Caki2 (cell line): ENCODE measurements at regions not wholly inside any gene's neighbourhood (a gene's known extent, or its start where the extent isn't known, plus 50 kb on each side); places are given as distances from the start of the nearest gene placed in this dataset.

Experiments
- DNase-seq: peaks from one replicate; pipeline ENCODE4 v3.0.0-alpha.2; 2015; ENCODE audit warnings: low read depth
- in situ Hi-C: cut with HindIII; loops from 2 replicates; pipeline ENCODE4 v1.10.0; 2016; ENCODE audit warnings: low sequenced_read_pairs, low pct_unique_long_range_greater_than_20kb, mixed read lengths

DNA sequence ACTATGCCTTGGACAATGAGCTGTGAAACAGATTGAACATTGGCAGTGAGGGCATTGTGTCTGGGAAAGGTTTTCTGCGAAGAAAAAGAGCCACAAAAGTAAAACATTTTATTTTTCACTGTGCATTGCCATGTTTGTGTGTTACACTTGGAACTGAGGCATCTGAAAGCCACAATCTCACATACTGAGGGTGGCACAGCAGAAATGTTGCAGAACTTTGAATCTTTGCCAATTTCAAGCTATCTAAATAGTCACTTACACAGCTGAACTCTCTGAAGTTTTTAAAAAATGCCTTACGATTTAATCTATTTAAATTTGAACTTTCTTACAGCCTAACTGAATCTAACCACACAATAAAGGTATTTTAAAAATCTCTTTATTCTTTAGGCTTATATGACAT is 154.1 kb upstream of the GRM7 start:
- DNase-seq, result no peak

GRCh38 chr3:6709178-6709577 is 151.7 kb upstream of the GRM7 start:
- in situ Hi-C loops, result no loop called here
- DNase-seq, result no peak

More for the DNA sequence above, 154.1 kb upstream of the GRM7 start:
- in situ Hi-C loops, result no loop called here

DNA sequence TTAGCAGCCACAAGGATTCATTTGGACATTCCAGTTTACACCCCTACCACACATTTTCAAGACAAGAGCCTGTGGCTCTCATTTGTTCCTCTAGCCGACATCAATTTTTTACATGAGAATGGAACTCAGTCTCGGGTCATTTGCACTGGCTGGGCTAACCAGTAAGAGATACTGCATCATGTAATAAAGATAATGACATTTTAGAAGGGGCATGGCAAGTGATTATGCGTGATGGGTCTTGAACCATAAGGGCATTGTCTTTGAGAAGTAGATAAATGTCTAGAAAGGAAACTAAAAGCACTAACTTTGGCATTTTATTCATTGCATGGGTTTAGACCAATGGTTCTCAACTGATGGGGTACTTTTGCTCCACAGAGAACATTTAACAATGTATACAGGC is 146.0 kb upstream of the GRM7 start:
- DNase-seq, result no peak
- in situ Hi-C loops, result no loop called here

- in situ Hi-C loops, result no loop called here
- no peak for DNase-seq
Observed at GRCh38 chr3:6716420-6716819, 144.5 kb upstream of the GRM7 start.

DNA sequence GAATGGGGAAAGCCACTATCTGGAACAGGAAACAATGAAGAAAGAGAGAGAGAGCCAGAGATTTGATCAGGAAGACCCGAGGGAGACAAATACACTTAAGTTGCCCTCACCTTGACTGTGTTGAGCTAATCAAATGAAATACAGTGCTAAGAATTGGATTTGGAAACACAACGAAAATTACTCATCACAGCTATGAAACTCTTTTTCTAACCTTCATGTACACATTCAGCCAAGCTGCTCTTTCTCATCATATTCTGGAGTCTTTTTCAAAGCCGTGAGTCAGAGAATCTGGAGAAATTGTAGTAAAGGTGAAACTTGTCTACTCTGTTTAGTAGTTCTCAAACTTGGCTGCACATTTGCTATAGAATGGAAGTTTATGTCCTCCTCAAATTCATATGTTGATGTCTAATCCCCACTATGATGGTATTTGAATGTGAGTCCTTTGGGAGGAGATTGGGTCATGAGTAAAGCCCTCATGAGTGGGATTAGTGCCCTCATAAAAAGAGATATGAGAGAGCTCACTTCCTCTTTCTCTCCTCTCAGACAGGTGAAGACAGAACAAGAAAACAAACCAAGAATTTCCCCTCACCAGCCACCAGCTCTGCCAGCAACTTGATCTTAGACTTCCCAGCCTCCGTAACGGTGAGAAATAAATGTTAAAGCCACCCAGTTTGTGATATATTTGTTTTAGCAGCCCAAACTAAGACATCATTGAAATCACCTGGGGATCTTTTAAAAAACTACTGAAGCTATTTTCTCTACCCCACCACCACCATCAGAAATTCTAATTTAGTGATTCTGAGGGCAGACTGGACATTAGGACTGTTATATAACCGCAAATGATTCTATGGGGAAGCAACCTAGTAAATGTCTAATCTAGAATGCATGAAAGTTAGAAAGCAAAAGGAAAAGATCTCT is 143.6 kb upstream of the GRM7 start:
- no peak for DNase-seq
- in situ Hi-C loops, result no loop called here

DNA sequence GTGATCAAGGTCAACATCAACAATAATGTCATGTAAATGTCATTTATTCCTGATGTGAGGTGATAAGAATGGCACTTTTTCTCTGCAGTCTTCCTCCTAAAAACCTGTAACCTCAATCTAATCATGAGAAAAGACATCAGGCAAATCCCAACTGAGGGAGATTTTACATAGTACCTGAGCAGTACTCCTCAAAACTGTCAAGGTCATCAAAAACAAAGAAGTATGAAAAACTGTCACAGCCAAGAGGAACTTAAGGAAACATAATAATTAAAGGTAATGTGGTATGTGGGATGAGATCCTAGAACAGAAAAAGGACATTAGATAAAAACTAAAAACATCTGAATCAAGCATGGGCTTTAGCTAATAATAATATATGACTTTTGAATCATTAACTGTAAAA is 140.9 kb upstream of the GRM7 start:
- no peak for DNase-seq

GRCh38 chr3:6721491-6721890 is 139.4 kb upstream of the GRM7 start:
- no peak for DNase-seq
- in situ Hi-C loops, result no loop called here

More for the DNA sequence above, 140.9 kb upstream of the GRM7 start:
- in situ Hi-C loops, result no loop called here

GRCh38 chr3:6723205-6723604 is 137.7 kb upstream of the GRM7 start:
- in situ Hi-C loops, result no loop called here

GRCh38 chr3:6726811-6727210 is 134.1 kb upstream of the GRM7 start:
- DNase-seq, result no peak

More at GRCh38 chr3:6723205-6723604, 137.7 kb upstream of the GRM7 start:
- no peak for DNase-seq

GRCh38 chr3:6732807-6733206 is 128.1 kb upstream of the GRM7 start:
- no peak for DNase-seq
- in situ Hi-C loops, result no loop called here

More at GRCh38 chr3:6726811-6727210, 134.1 kb upstream of the GRM7 start:
- in situ Hi-C loops, result no loop called here

DNA sequence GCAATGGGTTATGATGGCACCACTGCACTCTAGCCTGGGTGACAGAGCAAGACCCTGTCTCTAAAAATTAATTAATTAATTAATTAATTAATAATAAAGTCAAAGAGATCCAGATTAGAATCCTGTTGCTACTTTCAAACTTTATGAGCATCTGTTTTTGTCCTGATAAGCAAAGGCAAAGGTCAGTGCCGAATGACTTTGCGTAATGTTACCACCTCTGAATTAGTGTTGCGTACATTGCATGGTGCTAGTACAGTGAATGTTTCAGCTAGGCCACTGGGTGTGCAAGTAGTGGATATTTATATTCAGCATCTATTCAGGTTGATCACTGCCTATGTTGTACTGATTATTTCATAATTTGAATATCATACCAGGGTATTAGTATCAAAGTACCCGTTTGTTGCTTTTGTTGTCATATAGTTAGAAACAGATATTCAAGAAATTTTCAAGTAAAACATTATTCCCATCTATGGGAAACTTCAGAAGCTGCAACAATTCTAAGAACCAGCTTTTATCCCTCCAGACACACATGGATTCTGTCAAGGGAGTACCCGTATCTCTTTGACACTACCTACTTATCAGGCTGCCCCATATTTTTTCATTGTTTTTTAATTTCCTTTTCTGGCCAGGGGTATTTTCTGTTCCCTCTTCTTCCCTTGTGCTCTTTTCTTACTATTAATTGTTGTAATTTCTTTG is 127.1 kb upstream of the GRM7 start:
- in situ Hi-C loops, result no loop called here
- no peak for DNase-seq

- in situ Hi-C loops, result no loop called here
- no peak for DNase-seq
Observed at GRCh38 chr3:6734395-6734746, 126.5 kb upstream of the GRM7 start.

DNA sequence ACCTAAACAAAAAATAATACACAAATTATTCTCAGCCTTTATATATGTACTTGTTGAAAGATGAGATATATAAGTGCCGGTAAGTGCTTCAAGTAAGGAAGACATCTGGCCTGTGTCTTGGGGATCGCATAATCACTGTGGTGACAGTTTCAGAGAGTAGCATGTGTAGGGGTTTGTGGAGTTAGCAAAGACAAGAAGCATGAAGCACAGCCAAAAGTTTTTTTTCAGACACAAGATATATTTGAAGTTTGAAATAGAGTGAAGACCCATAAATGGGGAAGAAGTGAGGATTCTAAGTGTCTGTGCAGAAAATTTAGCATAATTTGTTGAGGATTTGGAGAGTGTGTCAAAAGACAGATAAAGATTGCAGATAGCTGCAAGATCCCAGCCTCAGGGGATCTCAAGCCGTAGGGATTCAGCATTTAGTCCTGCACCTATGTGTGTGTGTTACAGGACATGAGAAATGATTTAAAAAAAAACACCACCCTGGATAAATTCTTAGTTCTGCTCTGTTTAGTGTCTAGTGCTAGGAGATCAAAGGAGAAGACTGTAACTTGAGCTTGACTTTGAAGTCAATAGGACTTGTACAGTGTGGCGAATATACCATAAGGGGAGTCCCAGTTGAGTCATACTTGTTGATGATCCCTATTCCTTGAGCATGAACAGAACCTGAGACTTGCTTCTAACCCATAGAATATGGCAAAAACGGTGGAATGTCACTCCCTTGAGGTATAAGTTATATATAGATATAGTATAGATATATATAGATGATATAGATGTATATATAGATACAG is 123.9 kb upstream of the GRM7 start:
- no peak for DNase-seq
- in situ Hi-C loops, result no loop called here

- in situ Hi-C loops, result no loop called here
Observed at GRCh38 chr3:6737630-6738029, 123.3 kb upstream of the GRM7 start.

GRCh38 chr3:6739288-6739687 is 121.6 kb upstream of the GRM7 start:
- in situ Hi-C loops, result no loop called here
- no peak for DNase-seq

More at GRCh38 chr3:6737630-6738029, 123.3 kb upstream of the GRM7 start:
- no peak for DNase-seq

GRCh38 chr3:6743067-6743720 is 117.7 kb upstream of the GRM7 start:
- in situ Hi-C loops, result no loop called here

DNA sequence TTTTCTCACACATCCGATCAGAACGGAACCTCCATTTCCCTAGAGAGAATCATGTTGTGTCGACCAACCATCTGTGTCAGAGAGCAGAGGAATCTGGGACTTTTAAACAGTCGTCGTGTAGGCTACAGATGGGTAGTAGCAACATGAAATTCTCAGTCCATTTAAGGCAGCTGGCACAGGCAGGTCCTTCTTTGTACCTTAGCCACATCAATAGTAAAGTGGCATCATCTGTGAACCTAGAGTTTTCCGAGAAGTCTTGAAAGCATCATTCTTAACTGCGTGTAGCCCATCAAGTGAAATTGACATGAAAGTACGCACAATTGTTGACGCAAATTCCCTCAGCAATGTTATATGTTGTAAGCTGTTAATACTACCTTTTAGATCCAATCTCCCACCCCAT is 114.5 kb upstream of the GRM7 start:
- in situ Hi-C loops, result no loop called here
- DNase-seq, result no peak

More at GRCh38 chr3:6743067-6743720, 117.7 kb upstream of the GRM7 start:
- no peak for DNase-seq

DNA sequence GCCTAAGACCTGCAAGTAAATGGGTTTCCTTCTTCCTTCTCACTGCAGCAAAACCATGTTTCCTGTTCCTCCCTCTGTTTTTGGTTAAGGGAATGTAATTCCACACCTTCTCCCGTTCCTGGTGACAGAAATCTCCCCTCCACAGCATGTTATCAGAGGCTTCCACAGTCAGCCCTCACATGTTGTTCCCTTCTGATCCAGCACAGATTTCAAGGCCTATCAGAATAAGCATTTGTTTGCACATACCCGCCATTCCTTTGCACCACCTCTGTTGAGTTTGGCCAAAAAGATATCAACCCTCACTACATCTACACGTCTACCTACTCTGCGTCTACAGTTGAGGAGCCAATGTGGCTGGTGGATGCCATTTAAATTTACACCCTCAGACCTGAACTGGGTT is 113.9 kb upstream of the GRM7 start:
- DNase-seq, result no peak
- in situ Hi-C loops, result no loop called here
